H1 (cell line): ENCODE measurements at regions not wholly inside any gene's neighbourhood (a gene's known extent, or its start where the extent isn't known, plus 50 kb on each side); places are given as distances from the start of the nearest gene placed in this dataset.
"Not testable (repeated sequence)": the region's sequence is repeated elsewhere in the genome, so short reads cannot be mapped to it uniquely, and the experiment has no call there.

Experiments used
- CTCF ChIA-PET: fragments of 300-600 bp; sonication (Branson Sonifier 250); formaldehyde crosslinking; loops from one replicate; lab custom pipeline; 2021; ENCODE audit not compliant: partially characterized antibody; lab: Charles Lee
- POLR2A ChIA-PET: fragments of 300-600 bp; sonication (Branson Sonifier 250); formaldehyde crosslinking; loops from one replicate; lab custom pipeline; 2021; ENCODE audit warnings: inconsistent platforms; ENCODE audit not compliant: partially characterized antibody; lab: Charles Lee
- DNase-seq, 2 experiments: peaks; one replicate each; pipeline versions ENCODE4 v3.0.0 to v3.0.0-alpha.2; 2010 to 2022; ENCODE audit warnings: low spot score in 2 of 2, low read depth in 1 of 2, mixed read lengths in 1 of 2
- FAIRE-seq: peaks from 2 replicates; lab custom pipeline; 2011; peaks lifted over from hg19 to GRCh38; lab: Jason Lieb, UNC
- H2AFZ ChIP-seq: 2 replicates; pipeline ENCODE4 v1.8.1; 2012; ENCODE audit warnings: low read length, inconsistent platforms
- H2AK5ac ChIP-seq: 2 replicates; pipeline ENCODE4 v1.6.1; 2013; ENCODE audit warnings: low read depth, low read length
- H2BK120ac ChIP-seq: replicated peaks from 2 replicates; pipeline ENCODE3; 2013; ENCODE audit warnings: low read depth, low read length, inconsistent platforms
- H2BK12ac ChIP-seq: 2 replicates; pipeline ENCODE4 v1.6.1; 2013; ENCODE audit warnings: low read depth, low read length
- H2BK15ac ChIP-seq: 2 replicates; pipeline ENCODE4 v1.6.1; 2013; ENCODE audit warnings: low read length
- H2BK20ac ChIP-seq: 2 replicates; pipeline ENCODE4 v1.6.1; 2013; ENCODE audit warnings: low read length
- H2BK5ac ChIP-seq: 2 replicates; pipeline ENCODE4 v1.6.1; 2013; ENCODE audit warnings: low read depth, low read length
- H3K14ac ChIP-seq: 2 replicates; pipeline ENCODE4 v1.6.1; 2013; ENCODE audit warnings: inconsistent platforms; ENCODE audit not compliant: insufficient read length
- H3K18ac ChIP-seq: 2 replicates; pipeline ENCODE4 v1.6.1; 2013; ENCODE audit warnings: low read length; ENCODE audit errors: extremely low read depth
- H3K23ac ChIP-seq: 2 replicates; pipeline ENCODE4 v1.6.1; 2013; ENCODE audit warnings: inconsistent platforms; ENCODE audit not compliant: insufficient read length
- H3K23me2 ChIP-seq: 2 replicates; pipeline ENCODE4 v1.6.1; 2013; ENCODE audit warnings: low read depth, low read length
- H3K27ac ChIP-seq: 2 replicates; pipeline ENCODE4 v1.6.1; 2011; ENCODE audit warnings: low read depth, low read length, inconsistent platforms
- H3K27me3 ChIP-seq, 4 experiments: replicated peaks in 1 of 4; 1 replicate in 1 of 4; 2 replicates in 3 of 4; pipeline versions ENCODE4 v1.6.1 to v1.8.1; 2011 to 2013; ENCODE audit warnings: low read length in 3 of 4, mild to moderate bottlenecking in 3 of 4, inconsistent platforms in 2 of 4, mixed read lengths in 2 of 4, moderate library complexity in 1 of 4; ENCODE audit not compliant: control insufficient read depth in 3 of 4, insufficient read depth in 3 of 4; ENCODE audit errors: extremely low read depth in 1 of 4
- H3K36me3 ChIP-seq, 4 experiments: 2 replicates each; pipeline versions ENCODE4 v1.6.1 to v1.8.1; 2011 to 2013; ENCODE audit warnings: mild to moderate bottlenecking in 4 of 4, low read length in 3 of 4, moderate library complexity in 2 of 4, control low read depth in 1 of 4, inconsistent platforms in 1 of 4; ENCODE audit not compliant: insufficient read depth in 4 of 4, control insufficient read depth in 2 of 4
- H3K4ac ChIP-seq: replicated peaks from 2 replicates; pipeline ENCODE3; 2013; ENCODE audit warnings: low read length, low read depth, mixed read lengths, inconsistent platforms; ENCODE audit not compliant: insufficient read length
- H3K4me1 ChIP-seq, 4 experiments: replicated peaks in 1 of 4; 1 replicate in 1 of 4; 2 replicates in 3 of 4; pipeline versions ENCODE4 v1.6.1 to v1.8.1; 2011 to 2013; ENCODE audit warnings: low read length in 3 of 4, inconsistent platforms in 2 of 4, mixed read lengths in 1 of 4; ENCODE audit not compliant: insufficient read depth in 4 of 4, control insufficient read depth in 3 of 4
- H3K4me2 ChIP-seq, 2 experiments: 2 replicates each; pipeline versions ENCODE4 v1.6.1 to v1.8.1; 2011 to 2013; ENCODE audit warnings: low read depth in 2 of 2, low read length in 2 of 2, control low read depth in 1 of 2, inconsistent platforms in 1 of 2, mild to moderate bottlenecking in 1 of 2; ENCODE audit not compliant: insufficient read depth in 1 of 2
- H3K4me3 ChIP-seq, 4 experiments: fragments of 200-600, 300-600 bp in 1 of 4; sonication (generic), shearing (Covaris generic), sonication (Bioruptor Twin) in 1 of 4; 2 replicates each; pipeline versions ENCODE4 v1.5.1 to v1.8.1; 2011 to 2016; ENCODE audit warnings: low read length in 4 of 4, low read depth in 3 of 4, control low read depth in 2 of 4, inconsistent platforms in 2 of 4, mild to moderate bottlenecking in 2 of 4, mixed read lengths in 1 of 4, moderate library complexity in 1 of 4; ENCODE audit not compliant: insufficient read depth in 2 of 4; ENCODE audit errors: extremely low read depth in 1 of 4
- H3K56ac ChIP-seq: replicated peaks from 2 replicates; pipeline ENCODE3; 2013; ENCODE audit warnings: low read depth, mild to moderate bottlenecking, mixed read lengths, low read length, inconsistent platforms; ENCODE audit not compliant: insufficient read length
- H3K79me1 ChIP-seq: 2 replicates; pipeline ENCODE4 v1.6.1; 2013; ENCODE audit warnings: low read depth, low read length, control low read depth
- H3K79me2 ChIP-seq, 2 experiments: 2 replicates each; pipeline versions ENCODE4 v1.6.1 to v1.8.1; 2012 to 2013; ENCODE audit warnings: low read length in 2 of 2, mild to moderate bottlenecking in 2 of 2, inconsistent platforms in 1 of 2; ENCODE audit not compliant: insufficient read depth in 2 of 2, control insufficient read depth in 1 of 2
- H3K9ac ChIP-seq, 4 experiments: replicated peaks in 1 of 4; 1 replicate in 1 of 4; 2 replicates in 3 of 4; pipeline versions ENCODE4 v1.6.1 to v1.8.1; 2011 to 2013; ENCODE audit warnings: low read depth in 3 of 4, low read length in 3 of 4, control low read depth in 2 of 4, mild to moderate bottlenecking in 2 of 4, moderate library complexity in 2 of 4, inconsistent platforms in 1 of 4; ENCODE audit errors: extremely low read depth in 1 of 4
- H3K9me3 ChIP-seq, 2 experiments: 2 replicates each; pipeline versions ENCODE4 v1.6.1 to v1.8.1; 2012 to 2013; ENCODE audit warnings: mild to moderate bottlenecking in 2 of 2, moderate library complexity in 2 of 2, control low read depth in 1 of 2, inconsistent platforms in 1 of 2, low read depth in 1 of 2, low read length in 1 of 2, mixed read lengths in 1 of 2; ENCODE audit not compliant: insufficient read depth in 2 of 2
- H4K20me1 ChIP-seq, 2 experiments: replicated peaks in 1 of 2; 2 replicates each; pipeline versions ENCODE3 to v1.8.1; 2011 to 2013; ENCODE audit warnings: inconsistent platforms in 2 of 2, low read length in 2 of 2, mild to moderate bottlenecking in 1 of 2; ENCODE audit not compliant: insufficient read depth in 2 of 2, control insufficient read depth in 1 of 2
- H4K5ac ChIP-seq: 2 replicates; pipeline ENCODE4 v1.6.1; 2013; ENCODE audit warnings: low read length, low read depth, mixed read lengths, inconsistent platforms; ENCODE audit not compliant: insufficient read length
- H4K8ac ChIP-seq: 2 replicates; pipeline ENCODE4 v1.8.0; 2013; ENCODE audit warnings: mild to moderate bottlenecking, moderate library complexity, low read length, inconsistent platforms; ENCODE audit not compliant: insufficient read depth; ENCODE audit errors: extremely low read depth
- H4K91ac ChIP-seq: replicated peaks from 2 replicates; pipeline ENCODE3; 2013; ENCODE audit warnings: low read length, mixed read lengths, inconsistent platforms; ENCODE audit not compliant: insufficient read length
- WGBS, 2 experiments: shearing (Covaris generic) in 1 of 2; methylation state at CpG; one replicate each; pipeline versions ENCODE4 v1.1.6 to v1.1.7; 2013 to 2015; ENCODE audit warnings: low lambda C conversion rate in 2 of 2, mixed read lengths in 2 of 2, inconsistent platforms in 1 of 2, low coverage in 1 of 2, missing lambda C conversion rate in 1 of 2; ENCODE audit not compliant: insufficient replicate concordance in 2 of 2, insufficient coverage in 1 of 2, insufficient read length in 1 of 2; ENCODE audit errors: extremely low coverage in 1 of 2, missing lambda C conversion rate in 1 of 2; 5-methylcytosine and 5-hydroxymethylcytosine counted together

DNA sequence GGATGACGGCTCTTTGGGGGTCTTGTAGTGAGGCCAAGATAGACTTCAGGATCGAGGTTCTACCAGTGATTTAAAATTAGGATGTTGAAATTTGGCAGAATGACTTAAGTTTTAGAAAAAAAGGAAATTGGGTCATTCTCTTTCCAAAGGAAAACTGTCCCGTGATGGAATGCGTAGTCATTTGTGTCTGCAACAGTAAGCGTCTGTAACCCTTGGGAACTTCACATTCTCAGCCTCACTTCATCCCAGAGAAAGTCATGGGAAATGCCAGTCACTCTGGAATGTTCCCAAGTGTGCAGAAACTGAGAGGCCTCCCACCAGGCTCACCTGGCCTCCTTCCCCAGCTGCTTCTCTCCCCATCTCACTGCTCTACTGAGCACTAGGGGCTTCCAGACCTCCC lies 5441.4 kb upstream of the TPTE start:
- H4K20me1 ChIP-seq, CTCF ChIA-PET, H3K9me3 ChIP-seq, DNase-seq, H3K27ac ChIP-seq, H3K79me1 ChIP-seq, H3K18ac ChIP-seq, POLR2A ChIA-PET, H3K14ac ChIP-seq, H2BK15ac ChIP-seq, H3K4ac ChIP-seq, H3K23ac ChIP-seq, H3K23me2 ChIP-seq, H4K8ac ChIP-seq, FAIRE-seq, H3K56ac ChIP-seq, H4K91ac ChIP-seq, H3K36me3 ChIP-seq, H3K27me3 ChIP-seq, H2BK5ac ChIP-seq, H2AFZ ChIP-seq, H4K5ac ChIP-seq, H2BK120ac ChIP-seq, H3K79me2 ChIP-seq, H3K4me2 ChIP-seq, H3K4me3 ChIP-seq, H2AK5ac ChIP-seq, H2BK20ac ChIP-seq, H3K9ac ChIP-seq, H3K4me1 ChIP-seq, H2BK12ac ChIP-seq: not testable (repeated sequence)
- no CpG with 5 or more reads among the region's 5 CpGs for WGBS, 2 experiments

DNA sequence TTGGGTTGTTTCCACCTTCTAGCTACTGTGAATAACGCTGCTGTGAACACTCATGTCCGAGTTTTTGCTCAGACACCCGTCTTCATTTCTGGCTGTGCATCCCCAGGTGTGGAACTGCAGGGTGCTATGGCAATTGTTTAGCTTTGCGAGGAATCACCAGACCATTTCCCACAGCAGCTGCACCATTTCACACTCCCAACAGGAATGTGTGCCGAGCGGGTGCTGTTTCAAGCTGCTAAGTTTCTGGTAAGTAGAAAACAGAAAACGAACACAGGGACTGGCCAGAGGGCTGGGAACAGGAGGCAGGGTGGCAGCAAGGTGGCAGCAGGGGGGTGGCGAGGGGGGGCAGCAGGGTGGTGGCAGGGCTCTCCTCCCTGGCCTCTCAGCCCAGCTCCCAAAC lies 5437.1 kb upstream of the TPTE start:
- DNase-seq, FAIRE-seq: not testable (repeated sequence)
- 93% methylated on average over 3 of the region's 8 CpGs; no CpG with 5 or more reads in 1 of the 2 experiments for WGBS, 2 experiments

More for the DNA sequence above, 5437.1 kb upstream of the TPTE start:
- H4K5ac ChIP-seq, H2BK20ac ChIP-seq, CTCF ChIA-PET, H3K4me1 ChIP-seq, H3K27ac ChIP-seq, H2BK5ac ChIP-seq, H4K91ac ChIP-seq, H3K14ac ChIP-seq, H2AFZ ChIP-seq, H3K23me2 ChIP-seq, H2BK12ac ChIP-seq, H3K4ac ChIP-seq, H4K20me1 ChIP-seq, H3K56ac ChIP-seq, H3K79me2 ChIP-seq, H3K4me3 ChIP-seq, POLR2A ChIA-PET, H3K9me3 ChIP-seq, H2AK5ac ChIP-seq, H3K27me3 ChIP-seq, H3K36me3 ChIP-seq, H3K9ac ChIP-seq, H2BK120ac ChIP-seq, H3K79me1 ChIP-seq, H2BK15ac ChIP-seq, H4K8ac ChIP-seq, H3K23ac ChIP-seq, H3K4me2 ChIP-seq, H3K18ac ChIP-seq: not testable (repeated sequence)
